Colon (tissue), 2 donors: ENCODE measurements at regions not wholly inside any gene's neighbourhood (a gene's known extent, or its start where the extent isn't known, plus 50 kb on each side); places are given as distances from the start of the nearest gene placed in this dataset.

Source experiments
- FAIRE-seq: peaks from 2 replicates; lab custom pipeline; 2012; peaks lifted over from hg19 to GRCh38; lab: Jason Lieb, UNC
- donor health status: control.
- donor health status: control.

DNA sequence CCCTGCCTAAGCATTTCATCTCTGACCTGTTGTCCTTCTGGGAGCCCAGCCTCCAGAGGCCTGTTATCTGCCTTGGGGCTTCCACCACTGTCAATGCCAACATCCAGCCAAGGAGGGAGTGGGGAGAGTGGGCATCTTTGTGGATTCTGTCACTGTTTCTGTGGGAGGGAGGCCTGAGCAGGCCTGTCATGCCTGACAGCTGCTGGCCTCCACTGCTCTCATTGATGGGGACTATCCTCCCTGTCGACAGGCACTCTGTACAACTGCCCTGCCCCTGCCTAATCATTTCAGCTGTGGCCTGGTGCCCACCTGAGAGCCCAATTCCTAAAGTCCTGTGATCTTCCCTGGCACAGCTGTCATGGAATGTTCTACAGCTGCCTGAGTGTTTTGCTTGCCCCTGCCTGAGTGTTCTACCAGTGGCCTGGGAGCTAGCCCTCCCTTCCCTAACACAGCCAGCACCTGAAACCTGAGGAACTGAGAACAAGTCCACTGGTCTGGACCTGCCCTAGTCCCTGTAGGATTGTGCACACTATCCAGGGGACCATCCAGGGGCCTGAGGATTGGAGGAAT, 145.3 kb downstream of the FAM83B start:
- FAIRE-seq: no peak

DNA sequence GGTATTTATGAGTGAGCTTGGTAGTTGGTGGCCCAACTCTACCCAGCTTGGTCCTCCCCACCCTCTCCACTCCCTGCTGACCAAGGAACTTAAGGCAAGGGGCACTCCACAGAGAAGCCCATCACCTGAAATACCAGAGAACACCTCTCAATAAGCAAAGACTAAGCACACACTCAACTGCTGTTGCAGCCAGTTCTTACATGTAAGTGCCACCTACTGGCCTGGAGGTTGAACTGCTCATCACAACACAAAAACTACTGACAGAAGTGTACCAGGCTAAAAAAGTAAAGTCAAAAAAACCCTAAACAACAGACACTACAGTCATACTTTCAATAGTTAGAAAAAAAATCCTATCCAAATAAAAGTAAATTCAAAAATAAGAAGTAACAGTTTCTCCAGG, 146.2 kb downstream of the FAM83B start:
- FAIRE-seq: no peak

- FAIRE-seq: no peak
Measured at GRCh38 chr6:54993294-54993693, 146.7 kb downstream of the FAM83B start.

GRCh38 chr6:54993948-54994347, 147.4 kb downstream of the FAM83B start:
- peak; percentile 73 for FAIRE-seq

DNA sequence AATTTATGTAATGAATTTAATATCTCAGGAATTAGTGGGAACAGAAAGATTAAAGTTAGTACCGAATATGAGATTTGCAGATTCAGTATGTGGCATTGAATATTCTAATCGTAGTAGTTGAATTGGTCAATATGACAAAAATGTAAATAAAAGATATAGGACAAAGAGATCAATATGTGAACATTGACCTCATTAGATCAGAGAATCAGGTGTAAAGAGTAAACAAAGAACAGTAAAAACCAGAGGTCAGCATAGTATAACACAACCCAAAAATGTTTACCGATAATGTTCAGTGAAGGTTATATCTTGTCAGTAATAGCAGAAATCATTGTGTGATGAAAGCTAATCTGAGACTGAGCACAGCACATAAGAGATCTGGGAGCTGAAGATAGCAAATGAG, 152.0 kb downstream of the FAM83B start:
- no peak for FAIRE-seq

DNA sequence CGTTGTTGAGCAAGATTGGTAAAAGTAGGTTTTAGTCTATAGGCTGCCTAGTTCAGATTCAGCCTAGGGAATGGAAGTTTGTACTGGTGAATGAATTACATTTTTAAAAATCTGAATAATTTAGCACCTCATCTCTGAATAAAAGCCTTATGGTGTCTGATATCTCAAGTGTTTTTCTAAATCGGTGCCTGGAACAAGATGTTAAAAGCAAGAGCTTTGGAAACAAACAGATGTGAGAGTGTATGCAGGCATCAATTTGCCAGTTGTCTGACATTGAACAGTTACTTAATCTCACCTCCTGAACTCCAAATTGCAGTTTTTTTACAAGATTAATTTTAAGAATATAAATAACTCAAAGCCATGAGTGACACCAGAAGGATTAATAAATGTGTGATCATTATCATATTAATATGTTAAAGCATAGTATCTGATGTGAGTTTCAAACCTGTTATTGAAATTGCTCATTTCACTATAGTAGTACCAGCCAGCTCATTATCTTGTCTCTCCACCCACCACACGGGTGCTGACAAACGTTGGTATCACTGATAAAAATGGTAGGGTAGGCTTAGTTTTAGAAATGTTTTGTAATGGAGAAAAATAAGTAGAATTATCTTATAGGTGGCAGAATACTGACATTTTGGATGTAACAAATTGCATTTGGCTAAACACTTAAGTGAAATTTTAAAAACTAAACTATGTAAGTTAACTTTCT, 157.3 kb downstream of the FAM83B start:
- FAIRE-seq: no peak

GRCh38 chr6:55009131-55009530, 162.6 kb downstream of the FAM83B start:
- no peak for FAIRE-seq

GRCh38 chr6:55011034-55011433, 163.3 kb upstream of the HCRTR2 start:
- no peak for FAIRE-seq

DNA sequence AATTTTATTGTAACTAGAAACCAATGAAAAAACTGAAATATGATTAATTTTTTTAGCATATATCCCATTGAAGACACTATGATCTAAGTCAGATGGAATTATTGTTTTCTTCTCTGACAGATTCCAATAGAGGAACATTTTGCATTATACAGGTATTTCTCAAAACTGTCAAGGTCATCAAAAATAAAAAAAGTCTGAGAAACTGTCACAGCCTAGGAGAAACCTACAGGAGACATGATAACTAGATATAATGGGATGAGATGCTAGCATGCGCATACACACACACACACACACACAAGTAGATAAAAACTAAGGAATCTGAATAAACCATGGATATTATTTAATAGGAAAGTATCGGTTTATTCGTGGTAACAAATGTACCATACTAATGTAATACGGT, 161.9 kb upstream of the HCRTR2 start:
- no peak for FAIRE-seq

- no peak for FAIRE-seq
Measured at GRCh38 chr6:55014321-55015088, 159.8 kb upstream of the HCRTR2 start.

DNA sequence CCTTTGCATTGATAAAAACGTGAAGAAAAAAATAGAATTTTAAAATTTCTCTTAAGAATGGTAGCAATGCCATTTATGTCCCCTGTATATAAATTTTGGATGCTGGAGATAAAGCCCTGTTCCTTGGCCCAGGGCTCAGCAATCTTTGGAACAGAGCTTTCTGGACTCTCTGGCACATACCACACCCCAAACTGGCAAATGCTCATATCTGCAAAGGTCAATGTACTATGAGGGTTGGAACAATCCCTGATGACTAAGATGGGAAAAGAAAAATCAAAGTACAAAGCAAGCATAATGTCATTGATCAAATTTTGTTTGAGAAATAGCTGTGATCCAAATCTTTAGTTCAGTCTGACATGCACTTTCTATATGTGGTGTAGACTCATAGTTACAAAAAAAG, 158.1 kb upstream of the HCRTR2 start:
- FAIRE-seq: no peak

DNA sequence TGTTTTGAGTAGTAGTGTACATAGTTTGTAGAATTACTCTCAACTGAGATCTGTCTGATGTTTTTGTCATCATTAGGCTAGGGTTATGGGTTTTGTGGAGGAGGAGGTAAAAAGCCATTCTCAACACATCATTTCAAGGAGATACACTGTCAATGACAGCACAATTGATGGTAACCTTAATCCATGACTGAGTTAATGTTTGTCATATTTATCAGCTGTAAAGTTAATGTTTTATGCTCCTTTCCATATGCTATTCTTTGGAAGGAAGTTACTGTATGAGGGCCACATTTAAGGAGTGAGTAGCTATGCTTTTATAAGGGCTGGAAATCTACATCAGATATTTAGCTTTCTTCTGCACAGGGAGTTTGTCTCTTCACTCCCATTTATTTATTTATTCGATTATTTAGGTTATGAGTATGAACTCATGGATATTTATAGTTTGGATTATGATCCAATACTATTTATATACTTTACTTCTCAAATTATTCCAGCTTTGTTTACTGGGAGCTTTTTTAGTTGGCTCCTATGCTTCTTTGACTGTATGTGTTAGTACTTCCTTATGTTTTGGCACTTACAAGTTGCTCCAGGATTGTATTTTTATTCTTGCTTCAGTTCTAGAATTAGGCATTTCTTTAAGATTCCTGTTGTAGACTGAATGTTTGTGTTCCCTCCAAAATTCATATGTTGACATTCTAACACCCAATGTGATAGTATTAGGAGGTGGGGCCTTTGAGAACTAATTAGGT, 156.6 kb upstream of the HCRTR2 start:
- no peak for FAIRE-seq

DNA sequence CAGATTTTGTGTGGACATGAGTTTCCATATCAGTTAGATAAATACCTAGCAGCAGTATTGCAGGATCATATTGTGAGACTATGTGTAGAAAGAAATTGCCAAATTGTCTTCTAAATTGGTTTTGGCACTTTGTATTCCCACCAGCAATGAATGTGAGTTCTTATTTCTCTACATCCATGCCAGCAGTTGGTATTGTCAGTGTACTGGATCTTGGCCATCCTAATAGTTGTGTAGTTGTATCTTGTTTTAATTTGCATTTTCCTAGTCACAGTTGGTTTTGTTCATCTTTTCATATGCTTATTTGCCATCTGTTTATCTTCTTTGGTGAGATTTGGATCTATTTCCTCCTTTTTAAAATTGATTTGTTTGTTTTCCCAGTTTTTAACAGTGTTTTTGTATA, 154.7 kb upstream of the HCRTR2 start:
- FAIRE-seq: no peak

DNA sequence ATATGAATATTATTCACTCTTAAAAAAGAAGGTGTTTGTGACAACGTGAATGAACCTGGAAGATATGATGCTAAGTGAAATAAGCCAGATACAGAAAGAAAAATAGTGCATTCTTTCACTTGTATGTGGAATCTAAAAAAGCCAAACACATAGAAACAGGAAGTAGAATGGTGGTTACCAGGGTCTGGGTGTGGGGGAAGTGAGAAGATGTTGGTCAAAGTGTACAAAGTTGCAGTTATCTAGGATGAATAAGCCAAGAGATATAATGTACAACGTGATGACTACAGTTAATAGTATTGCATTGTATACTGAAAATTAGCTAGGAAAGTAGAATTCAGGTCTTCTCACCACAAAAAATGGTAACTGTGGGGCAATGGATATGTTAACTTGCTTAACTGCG, 151.1 kb upstream of the HCRTR2 start:
- FAIRE-seq: no peak

- no peak for FAIRE-seq
Measured at GRCh38 chr6:55033016-55033546, 141.2 kb upstream of the HCRTR2 start.

- no peak for FAIRE-seq
Measured at GRCh38 chr6:55034752-55035151, 139.6 kb upstream of the HCRTR2 start.

GRCh38 chr6:55040102-55040848, 134.0 kb upstream of the HCRTR2 start:
- FAIRE-seq: no peak

DNA sequence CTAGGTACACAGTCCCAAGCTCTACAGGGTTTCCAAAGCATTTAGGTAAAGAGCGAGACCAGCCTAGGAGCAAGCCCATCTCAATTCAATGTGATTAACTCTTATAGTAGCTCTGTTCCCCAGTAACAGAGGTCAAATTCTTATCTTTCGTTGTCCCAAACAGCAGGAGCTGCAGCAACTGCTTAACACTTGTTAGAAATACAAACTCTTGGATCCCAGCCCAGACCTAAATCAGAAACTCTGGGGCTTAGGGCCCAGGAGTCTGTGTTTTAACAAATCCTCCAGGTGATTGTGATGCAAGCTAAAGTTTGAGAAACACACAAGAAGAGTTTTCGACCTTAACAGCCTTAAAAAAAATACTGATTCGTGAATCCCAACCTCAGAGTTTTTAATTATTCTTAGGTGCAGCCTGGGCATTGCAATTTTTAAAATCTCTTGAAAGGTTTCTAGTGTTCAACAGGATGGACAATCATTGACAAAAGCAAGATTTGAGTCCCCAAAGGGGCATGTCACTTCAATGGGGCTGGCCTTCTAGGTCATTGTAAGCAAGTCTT, 127.4 kb upstream of the HCRTR2 start:
- FAIRE-seq: no peak

GRCh38 chr6:55047451-55048044, 126.8 kb upstream of the HCRTR2 start:
- no peak for FAIRE-seq

DNA sequence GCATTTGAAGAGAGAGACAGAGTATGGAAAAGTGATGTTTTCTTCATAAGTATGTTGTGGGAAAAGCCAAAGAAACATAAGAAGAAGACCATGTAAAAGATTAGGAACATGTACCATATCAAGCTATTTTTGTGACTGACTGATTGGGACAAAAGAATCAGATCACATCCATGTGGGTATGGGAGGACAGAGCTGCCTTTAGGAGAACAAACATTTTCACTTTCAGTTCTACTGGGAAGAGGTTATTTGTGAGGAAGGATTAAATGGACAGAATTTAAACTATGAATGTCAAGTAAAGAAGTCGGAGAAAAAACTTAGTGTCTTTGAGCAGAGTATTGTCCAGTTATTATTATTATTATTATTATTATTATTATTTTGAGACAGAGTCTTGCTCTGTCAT, 124.4 kb upstream of the HCRTR2 start:
- no peak for FAIRE-seq

DNA sequence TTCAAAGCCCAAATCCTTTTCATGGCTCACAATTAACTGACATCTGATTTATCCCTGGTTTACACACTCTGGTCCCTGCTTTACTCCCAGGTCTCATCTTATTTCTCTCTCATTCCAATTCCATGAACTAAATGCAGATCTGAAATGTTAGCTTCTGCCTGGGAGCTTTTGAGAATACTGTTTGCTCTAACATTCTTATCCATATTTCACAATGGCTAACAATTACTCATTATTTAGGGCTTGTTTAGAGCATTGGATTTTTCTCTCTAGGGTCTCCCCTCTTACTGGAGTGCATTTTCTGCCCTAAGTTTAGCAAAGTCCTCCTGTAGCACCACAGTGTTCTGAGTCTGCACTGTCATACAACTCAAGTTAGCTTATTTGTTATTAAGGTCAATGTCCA, 121.5 kb upstream of the HCRTR2 start:
- no peak for FAIRE-seq
